CD4-positive, alpha-beta T cell (primary cell): ENCODE measurements at regions not wholly inside any gene's neighbourhood (a gene's known extent, or its start where the extent isn't known, plus 50 kb on each side); places are given as distances from the start of the nearest gene placed in this dataset.

Experiments used
- ATAC-seq: fragments of 200-7000 bp; cut with Tn5 transposase; one replicate; pipeline ENCODE4 v1.10.0; 2022; ENCODE audit warnings: mild to moderate bottlenecking; ENCODE audit not compliant: poor library complexity
- CTCF ChIA-PET: fragments of 350-600 bp; sonication (Branson Sonifier 250); formaldehyde crosslinking; loops from one replicate; lab custom pipeline; 2021; ENCODE audit warnings: antibody characterized with exemption, inconsistent platforms; lab: Charles Lee
- POLR2A ChIA-PET: fragments of 350-600 bp; sonication (Branson Sonifier 250); formaldehyde crosslinking; loops from one replicate; lab custom pipeline; 2021; ENCODE audit warnings: antibody characterized with exemption, inconsistent platforms; lab: Charles Lee
- DNase-seq, 14 experiments: peaks; one replicate each; pipeline ENCODE4 v3.0.0-alpha.2; 2013 to 2020; ENCODE audit warnings: mixed read lengths in 2 of 14
- H3K27ac ChIP-seq, 2 donors: one replicate each; pipeline versions ENCODE4 v1.5.1 to v1.7.0; 2013; ENCODE audit warnings: low read length in 2 of 2, low read depth in 1 of 2, mild to moderate bottlenecking in 1 of 2
- H3K27me3 ChIP-seq, 2 experiments: 1 replicate in 1 of 2; 2 replicates in 1 of 2; pipeline versions ENCODE4 v1.6.1 to v1.7.0; 2013; ENCODE audit warnings: low read length in 2 of 2, control low read depth in 1 of 2, mild to moderate bottlenecking in 1 of 2, moderate library complexity in 1 of 2; ENCODE audit not compliant: insufficient read depth in 2 of 2, control insufficient read depth in 1 of 2
- H3K36me3 ChIP-seq: one replicate; pipeline ENCODE4 v1.6.1; 2013; ENCODE audit warnings: low read length, control low read depth; ENCODE audit not compliant: insufficient read depth
- H3K4me1 ChIP-seq: one replicate; pipeline ENCODE4 v1.6.1; 2013; ENCODE audit warnings: low read length, control low read depth; ENCODE audit not compliant: insufficient read depth
- H3K4me3 ChIP-seq: one replicate; pipeline ENCODE4 v1.5.1; 2013; ENCODE audit warnings: mild to moderate bottlenecking, low read length, moderate library complexity
- H3K9me3 ChIP-seq, 2 experiments: 1 replicate in 1 of 2; 2 replicates in 1 of 2; pipeline versions ENCODE4 v1.6.1 to v1.7.0; 2013; ENCODE audit warnings: low read length in 2 of 2, mild to moderate bottlenecking in 2 of 2, control low read depth in 1 of 2, moderate library complexity in 1 of 2; ENCODE audit not compliant: control insufficient read depth in 1 of 2, insufficient read depth in 1 of 2
- H3K27ac Mint-ChIP-seq: one replicate; pipeline ENCODE4 v1.8.0; 2020; ENCODE audit warnings: mixed read lengths
- H3K27me3 Mint-ChIP-seq: one replicate; pipeline ENCODE4 v1.8.0; 2021; ENCODE audit warnings: mixed read lengths
- H3K36me3 Mint-ChIP-seq: one replicate; pipeline ENCODE4 v1.8.0; 2021; ENCODE audit warnings: low read depth, mixed read lengths
- H3K4me1 Mint-ChIP-seq: one replicate; pipeline ENCODE4 v1.8.0; 2021; ENCODE audit warnings: low read depth, mixed read lengths
- H3K4me3 Mint-ChIP-seq: one replicate; pipeline ENCODE4 v1.8.0; 2020; ENCODE audit warnings: mild to moderate bottlenecking, mixed read lengths
- H3K9me3 Mint-ChIP-seq: one replicate; pipeline ENCODE4 v1.8.0; 2020; ENCODE audit warnings: mixed read lengths
- CTCF ChIP-seq: fragments of 200-600 bp; IDR thresholded peaks from one replicate; pipeline ENCODE4 v1.8.0; 2022; ENCODE audit warnings: antibody characterized with exemption, mild to moderate bottlenecking
- intact Hi-C, 2 experiments: fragments of 100-400 bp; cut with DNase I in 1 of 2; cut with micrococcal nuclease in 1 of 2; formaldehyde crosslinking; loops; one replicate each; pipeline versions ENCODE4 v1.15.1 to v1.9.0; 2023 to 2025; cut with DNase I, micrococcal nuclease

GRCh38 chr19:27892500-27892899 lies 1320.5 kb downstream of the UQCRFS1 start:
- intact Hi-C loops = no loop called here
- Histone ChIP-seq H3K27me3 (no peaks in the 10 kb centered on the region), H3K36me3 (no peaks in the 10 kb centered on the region), H3K4me3 (no peak overlapping the region), H3K27ac (no peak overlapping the region), H3K9me3 (peaks cover 6 to 56% of the 10 kb centered on the region in 2 experiments), H3K4me1 (no peaks in the 10 kb centered on the region)
- H3K4me3 Mint-ChIP-seq = no peak overlapping the region
- H3K27me3 Mint-ChIP-seq = no peaks in the 10 kb centered on the region
- H3K9me3 Mint-ChIP-seq = peaks cover 6% of the 10 kb centered on the region
- ChIA-PET CTCF (no interaction called here), POLR2A (no interaction called here)
- no peak overlapping the region for H3K27ac Mint-ChIP-seq
- no peaks in the 10 kb centered on the region for H3K4me1 Mint-ChIP-seq
- no peak for ATAC-seq
- DNase-seq = no peak
- no peaks in the 10 kb centered on the region for H3K36me3 Mint-ChIP-seq
- TF ChIP-seq CTCF = no peak

GRCh38 chr19:27891411-27891810 lies 1321.5 kb downstream of the UQCRFS1 start:
- no peak for TF ChIP-seq CTCF
- Histone ChIP-seq H3K27me3 (no peaks in the 10 kb centered on the region), H3K27ac (no peak overlapping the region), H3K4me1 (no peaks in the 10 kb centered on the region), H3K36me3 (no peaks in the 10 kb centered on the region), H3K4me3 (no peak overlapping the region), H3K9me3 (peaks cover 6 to 54% of the 10 kb centered on the region in 2 experiments)
- no peak for ATAC-seq
- DNase-seq = no peak
- Mint-ChIP-seq H3K27me3 (no peaks in the 10 kb centered on the region), H3K36me3 (no peaks in the 10 kb centered on the region), H3K4me1 (no peaks in the 10 kb centered on the region), H3K4me3 (no peak overlapping the region), H3K27ac (no peak overlapping the region), H3K9me3 (peaks cover 6% of the 10 kb centered on the region)
- CTCF ChIA-PET = no interaction called here
- POLR2A ChIA-PET = no interaction called here
- intact Hi-C loops = no loop called here

- TF ChIP-seq CTCF = no peak
- DNase-seq = no peak
- H3K4me3 Mint-ChIP-seq = no peak overlapping the region
- ATAC-seq = no peak
- H3K27ac Mint-ChIP-seq = no peak overlapping the region
- peaks cover 7% of the 10 kb centered on the region for H3K9me3 Mint-ChIP-seq
- CTCF ChIA-PET = no interaction called here
- H3K27ac ChIP-seq = no peak overlapping the region
- no peaks in the 10 kb centered on the region for H3K27me3 Mint-ChIP-seq
- H3K27me3 ChIP-seq = no peaks in the 10 kb centered on the region
- no peaks in the 10 kb centered on the region for H3K36me3 Mint-ChIP-seq
- H3K4me1 Mint-ChIP-seq = no peaks in the 10 kb centered on the region
- H3K9me3 ChIP-seq = peaks cover 6 to 49% of the 10 kb centered on the region in 2 experiments
- H3K4me1 ChIP-seq = no peaks in the 10 kb centered on the region
- no peaks in the 10 kb centered on the region for H3K36me3 ChIP-seq
- H3K4me3 ChIP-seq = no peak overlapping the region
- POLR2A ChIA-PET = no interaction called here
- intact Hi-C loops = no loop called here
These were observed 1322.3 kb downstream of the UQCRFS1 start for GRCh38 chr19:27890696-27891095.
